H9 (cell line): ENCODE measurements at regions not wholly inside any gene's neighbourhood (a gene's known extent, or its start where the extent isn't known, plus 50 kb on each side); places are given as distances from the start of the nearest gene placed in this dataset.

Source experiments
- DNase-seq: peaks from one replicate; pipeline ENCODE4 v3.0.0-alpha.2; 2017
- H2AFZ ChIP-seq: one replicate; pipeline ENCODE4 v1.6.1; 2013; ENCODE audit warnings: mild to moderate bottlenecking, low read length, control low read depth, moderate library complexity
- H2AK5ac ChIP-seq: 2 replicates; pipeline ENCODE4 v1.6.1; 2013; ENCODE audit warnings: low read length, control low read depth, mixed read lengths; ENCODE audit not compliant: insufficient read length
- H2BK120ac ChIP-seq: one replicate; pipeline ENCODE4 v1.6.1; 2013; ENCODE audit warnings: low read depth, mild to moderate bottlenecking, low read length, control low read depth, inconsistent platforms; ENCODE audit not compliant: poor library complexity, severe bottlenecking
- H2BK12ac ChIP-seq: 2 replicates; pipeline ENCODE4 v1.6.1; 2013; ENCODE audit warnings: low read length, control low read depth, mixed read lengths, low read depth; ENCODE audit not compliant: insufficient read length
- H2BK15ac ChIP-seq: 2 replicates; pipeline ENCODE4 v1.6.1; 2013; ENCODE audit warnings: low read depth, low read length, control low read depth
- H2BK20ac ChIP-seq: one replicate; pipeline ENCODE4 v1.6.1; 2013; ENCODE audit warnings: low read depth, mild to moderate bottlenecking, low read length, control low read depth, inconsistent platforms; ENCODE audit not compliant: poor library complexity, severe bottlenecking
- H2BK5ac ChIP-seq: 2 replicates; pipeline ENCODE4 v1.6.1; 2013; ENCODE audit warnings: low read length, control low read depth, mixed read lengths; ENCODE audit not compliant: insufficient read length
- H3K14ac ChIP-seq: 2 replicates; pipeline ENCODE4 v1.6.1; 2013; ENCODE audit warnings: low read length, control low read depth; ENCODE audit not compliant: insufficient read depth
- H3K18ac ChIP-seq: 2 replicates; pipeline ENCODE4 v1.6.1; 2013; ENCODE audit warnings: low read depth, mild to moderate bottlenecking, mixed read lengths, low read length, control low read depth; ENCODE audit not compliant: insufficient read length
- H3K23ac ChIP-seq: 2 replicates; pipeline ENCODE4 v1.6.1; 2013; ENCODE audit warnings: low read length, control low read depth, mixed read lengths, low read depth; ENCODE audit not compliant: insufficient read length
- H3K23me2 ChIP-seq: 2 replicates; pipeline ENCODE4 v1.6.1; 2013; ENCODE audit warnings: low read depth, mild to moderate bottlenecking, mixed read lengths, low read length, control low read depth; ENCODE audit not compliant: insufficient read length, poor library complexity, severe bottlenecking
- H3K27ac ChIP-seq: 2 replicates; pipeline ENCODE4 v1.5.1; 2013; ENCODE audit warnings: low read length, control low read depth, mixed read lengths, low read depth; ENCODE audit not compliant: insufficient read length
- H3K27me3 ChIP-seq: 2 replicates; pipeline ENCODE4 v1.6.1; 2013; ENCODE audit warnings: low read length, control low read depth, inconsistent platforms; ENCODE audit not compliant: insufficient read depth
- H3K4ac ChIP-seq: 2 replicates; pipeline ENCODE4 v1.6.1; 2013; ENCODE audit warnings: low read depth, mild to moderate bottlenecking, control low read depth, inconsistent platforms, low read length, moderate library complexity
- H3K4me1 ChIP-seq: 2 replicates; pipeline ENCODE4 v1.6.1; 2013; ENCODE audit warnings: low read length, control low read depth, inconsistent platforms; ENCODE audit not compliant: insufficient read depth
- H3K4me2 ChIP-seq: 2 replicates; pipeline ENCODE4 v1.6.1; 2013; ENCODE audit warnings: low read length, control low read depth, mixed read lengths; ENCODE audit not compliant: insufficient read length, insufficient read depth
- H3K56ac ChIP-seq: 2 replicates; pipeline ENCODE4 v1.6.1; 2013; ENCODE audit warnings: low read depth, mild to moderate bottlenecking, mixed read lengths, low read length, control low read depth; ENCODE audit not compliant: insufficient read length
- H3K79me1 ChIP-seq: 2 replicates; pipeline ENCODE4 v1.6.1; 2013; ENCODE audit warnings: low read depth, mild to moderate bottlenecking, moderate library complexity, low read length, control low read depth, inconsistent platforms; ENCODE audit not compliant: insufficient read depth, poor library complexity, severe bottlenecking
- H3K79me2 ChIP-seq: 2 replicates; pipeline ENCODE4 v1.6.1; 2013; ENCODE audit warnings: low read length, control low read depth, inconsistent platforms; ENCODE audit not compliant: insufficient read depth
- H3K9ac ChIP-seq: 2 replicates; pipeline ENCODE4 v1.6.1; 2013; ENCODE audit warnings: low read length, control low read depth, mixed read lengths; ENCODE audit not compliant: insufficient read length; ENCODE audit errors: extremely low read depth
- H3K9me3 ChIP-seq: one replicate; pipeline ENCODE4 v1.6.1; 2013; ENCODE audit warnings: low read depth, low read length, inconsistent platforms; ENCODE audit not compliant: control insufficient read depth
- H3T11ph ChIP-seq: one replicate; pipeline ENCODE4 v1.6.1; 2013; ENCODE audit warnings: mild to moderate bottlenecking, low read length, control low read depth, inconsistent platforms
- H4K20me1 ChIP-seq: one replicate; pipeline ENCODE4 v1.6.1; 2013; ENCODE audit not compliant: control insufficient read depth, insufficient read length, insufficient read depth
- H4K5ac ChIP-seq: 2 replicates; pipeline ENCODE4 v1.6.1; 2013; ENCODE audit warnings: low read depth, mild to moderate bottlenecking, mixed read lengths, low read length, control low read depth; ENCODE audit not compliant: insufficient read length
- H4K8ac ChIP-seq: replicated peaks from 2 replicates; pipeline ENCODE4 v1.6.1; 2013; ENCODE audit warnings: low read length, control low read depth, mixed read lengths, low read depth; ENCODE audit not compliant: insufficient read length
- H4K91ac ChIP-seq: 2 replicates; pipeline ENCODE4 v1.6.1; 2013; ENCODE audit warnings: low read depth, mild to moderate bottlenecking, moderate library complexity, mixed read lengths, low read length, control low read depth; ENCODE audit not compliant: insufficient read length
- H3K27ac Mint-ChIP-seq, 3 experiments: 2 replicates in 2 of 3; 3 replicates in 1 of 3; pipeline ENCODE4 v1.8.0; 2020 to 2021; ENCODE audit warnings: mixed read lengths in 3 of 3, mild to moderate bottlenecking in 1 of 3, moderate library complexity in 1 of 3
- H3K27me3 Mint-ChIP-seq: 2 replicates; pipeline ENCODE4 v1.8.0; 2021; ENCODE audit warnings: low read depth, mild to moderate bottlenecking, moderate library complexity, mixed read lengths
- H3K36me3 Mint-ChIP-seq, 3 experiments: 2 replicates in 2 of 3; 3 replicates in 1 of 3; pipeline ENCODE4 v1.8.0; 2020 to 2021; ENCODE audit warnings: low read depth in 3 of 3, mixed read lengths in 3 of 3; ENCODE audit not compliant: insufficient read depth in 1 of 3
- H3K4me1 Mint-ChIP-seq, 2 experiments: 2 replicates each; pipeline ENCODE4 v1.8.0; 2020; ENCODE audit warnings: mixed read lengths in 2 of 2
- H3K4me3 Mint-ChIP-seq, 2 experiments: 2 replicates in 1 of 2; 3 replicates in 1 of 2; pipeline ENCODE4 v1.8.0; 2020 to 2021; ENCODE audit warnings: mild to moderate bottlenecking in 2 of 2, mixed read lengths in 2 of 2, moderate library complexity in 1 of 2
- H3K9me3 Mint-ChIP-seq, 2 experiments: 2 replicates in 1 of 2; 3 replicates in 1 of 2; pipeline ENCODE4 v1.8.0; 2020; ENCODE audit warnings: mild to moderate bottlenecking in 2 of 2, mixed read lengths in 2 of 2, moderate library complexity in 1 of 2
- CTCF ChIP-seq: fragments of 200-600 bp; sonication (generic); conservative IDR thresholded peaks from 3 replicates; pipeline ENCODE4 v1.8.0; 2021; ENCODE audit warnings: antibody characterized with exemption, mild to moderate bottlenecking
- WGBS: extraction: QIAGEN DNeasy Blood & Tissue Kit; methylation state at CpG from one replicate; pipeline ENCODE4 v1.1.7; 2013; ENCODE audit warnings: missing lambda C conversion rate, low lambda C conversion rate, mixed read lengths; ENCODE audit not compliant: insufficient read length; ENCODE audit errors: extremely low coverage; 5-methylcytosine and 5-hydroxymethylcytosine counted together

GRCh38 chr10:81570349-81570748 lies 304.6 kb upstream of the NRG3 start:
- Histone ChIP-seq H4K20me1 (no peaks in the 10 kb centered on the region), H3K56ac (no peak overlapping the region), H3K79me1 (no peaks in the 10 kb centered on the region), H3K18ac (no peak overlapping the region), H2BK12ac (no peak overlapping the region), H3K4ac (no peak overlapping the region), H3K4me2 (no peak overlapping the region), H3K27ac (no peak overlapping the region), H2AK5ac (no peak overlapping the region), H2BK15ac (no peak overlapping the region), H3K4me1 (no peaks in the 10 kb centered on the region), H3K9ac (no peak overlapping the region), H3K23me2 (no peaks in the 10 kb centered on the region), H3K14ac (no peak overlapping the region), H2BK5ac (no peak overlapping the region), H3K23ac (no peak overlapping the region), H2AFZ (no peak overlapping the region), H2BK20ac (no peak overlapping the region), H2BK120ac (no peak overlapping the region), H4K8ac (no peak overlapping the region), H4K5ac (no peak overlapping the region), H3K79me2 (no peaks in the 10 kb centered on the region), H4K91ac (no peak overlapping the region), H3K9me3 (no peaks in the 10 kb centered on the region), H3K27me3 (no peaks in the 10 kb centered on the region), H3T11ph (no peak overlapping the region)
- no peak for TF ChIP-seq CTCF
- no peak overlapping the region for H3K27ac Mint-ChIP-seq
- no CpG with 5 or more reads among the region's 3 CpGs for WGBS
- no peaks in the 10 kb centered on the region for H3K4me1 Mint-ChIP-seq
- no peak for DNase-seq
- peaks cover 0 to 9% of the 10 kb centered on the region in 2 experiments; a peak in 4 of 5 replicates for H3K9me3 Mint-ChIP-seq
- H3K27me3 Mint-ChIP-seq: no peaks in the 10 kb centered on the region
- no peaks in the 10 kb centered on the region; a peak in 1 of 7 replicates for H3K36me3 Mint-ChIP-seq
- no peak overlapping the region for H3K4me3 Mint-ChIP-seq
